B cell (primary cell): ENCODE measurements at regions not wholly inside any gene's neighbourhood (a gene's known extent, or its start where the extent isn't known, plus 50 kb on each side); places are given as distances from the start of the nearest gene placed in this dataset.

Experiments used
- CTCF ChIP-seq: fragments of 200-600 bp; IDR thresholded peaks from one replicate; pipeline ENCODE4 v1.8.0; 2022; ENCODE audit warnings: antibody characterized with exemption, mild to moderate bottlenecking
- EZH2 ChIP-seq: IDR thresholded peaks from 2 replicates; pipeline ENCODE4 v1.6.1; 2012; ENCODE audit warnings: borderline replicate concordance, low read depth, mild to moderate bottlenecking, moderate library complexity, low read length; ENCODE audit not compliant: insufficient read depth, poor library complexity, severe bottlenecking

GRCh38 chr12:92628476-92628875, 74.3 kb upstream of the PLEKHG7 start:
- TF ChIP-seq CTCF (no peak), EZH2 (no peak)
